GM12864 (cell line): ENCODE measurements at regions not wholly inside any gene's neighbourhood (a gene's known extent, or its start where the extent isn't known, plus 50 kb on each side); places are given as distances from the start of the nearest gene placed in this dataset.

ENCODE experiments used
- DNase-seq: peaks from one replicate; pipeline ENCODE4 v3.0.0-alpha.2; 2011; ENCODE audit warnings: low read depth
- H3K4me3 ChIP-seq: 2 replicates; pipeline ENCODE4 v1.5.1; 2011; ENCODE audit warnings: mild to moderate bottlenecking, low read depth, low read length, control low read depth
- TF ChIP-seq, protein P1 (sequence below): IDR thresholded peaks from 2 replicates; pipeline ENCODE4 v1.5.1; 2011; ENCODE audit warnings: low read depth, mild to moderate bottlenecking, moderate library complexity, low read length, control low read depth, inconsistent platforms; ENCODE audit errors: missing control alignments

DNA sequence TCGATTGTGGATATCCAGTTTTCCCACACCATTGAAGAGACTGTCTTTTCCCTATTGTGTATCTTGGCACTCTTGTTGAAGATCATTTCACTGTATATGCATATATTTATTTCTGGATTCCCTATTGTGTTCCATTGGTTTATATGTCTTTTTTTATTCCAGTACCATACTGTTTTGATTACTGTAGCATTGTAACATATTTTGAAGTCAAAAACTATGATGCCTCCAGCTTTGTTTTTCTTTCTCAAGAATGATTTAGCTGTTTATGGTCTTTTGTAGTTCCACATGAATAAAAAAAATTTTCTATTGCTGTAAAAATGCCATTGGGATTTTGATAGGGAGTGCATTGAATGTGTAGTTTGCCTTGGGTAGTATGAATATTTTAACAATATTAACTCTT lies 128.1 kb upstream of the SLC38A2 start:
- no peak for DNase-seq
- no peak overlapping the region for H3K4me3 ChIP-seq
- TF ChIP-seq, protein P1, sequence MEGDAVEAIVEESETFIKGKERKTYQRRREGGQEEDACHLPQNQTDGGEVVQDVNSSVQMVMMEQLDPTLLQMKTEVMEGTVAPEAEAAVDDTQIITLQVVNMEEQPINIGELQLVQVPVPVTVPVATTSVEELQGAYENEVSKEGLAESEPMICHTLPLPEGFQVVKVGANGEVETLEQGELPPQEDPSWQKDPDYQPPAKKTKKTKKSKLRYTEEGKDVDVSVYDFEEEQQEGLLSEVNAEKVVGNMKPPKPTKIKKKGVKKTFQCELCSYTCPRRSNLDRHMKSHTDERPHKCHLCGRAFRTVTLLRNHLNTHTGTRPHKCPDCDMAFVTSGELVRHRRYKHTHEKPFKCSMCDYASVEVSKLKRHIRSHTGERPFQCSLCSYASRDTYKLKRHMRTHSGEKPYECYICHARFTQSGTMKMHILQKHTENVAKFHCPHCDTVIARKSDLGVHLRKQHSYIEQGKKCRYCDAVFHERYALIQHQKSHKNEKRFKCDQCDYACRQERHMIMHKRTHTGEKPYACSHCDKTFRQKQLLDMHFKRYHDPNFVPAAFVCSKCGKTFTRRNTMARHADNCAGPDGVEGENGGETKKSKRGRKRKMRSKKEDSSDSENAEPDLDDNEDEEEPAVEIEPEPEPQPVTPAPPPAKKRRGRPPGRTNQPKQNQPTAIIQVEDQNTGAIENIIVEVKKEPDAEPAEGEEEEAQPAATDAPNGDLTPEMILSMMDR = no peak

DNA sequence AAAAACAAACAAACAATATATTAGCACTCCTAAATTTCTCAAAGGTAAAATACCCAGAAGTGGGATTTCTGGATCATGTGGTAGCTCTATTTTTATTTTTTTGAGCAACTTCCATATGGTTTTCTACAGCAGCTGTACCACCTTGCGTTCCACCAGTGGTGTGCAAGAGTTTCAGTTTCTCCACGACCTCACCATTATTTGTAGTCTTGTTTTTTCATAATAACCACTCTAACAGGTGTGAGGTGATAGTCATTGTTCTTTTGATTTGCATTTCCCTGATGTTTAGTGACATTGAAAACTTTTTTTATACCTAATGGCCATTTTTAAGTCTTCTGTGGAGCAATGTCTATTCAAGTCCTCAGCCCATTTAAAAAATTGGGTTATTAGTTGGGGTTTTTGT lies 127.3 kb upstream of the SLC38A2 start:
- DNase-seq = peak; percentile 59
- H3K4me3 ChIP-seq = no peak overlapping the region
- TF ChIP-seq, protein P1 = no peak

DNA sequence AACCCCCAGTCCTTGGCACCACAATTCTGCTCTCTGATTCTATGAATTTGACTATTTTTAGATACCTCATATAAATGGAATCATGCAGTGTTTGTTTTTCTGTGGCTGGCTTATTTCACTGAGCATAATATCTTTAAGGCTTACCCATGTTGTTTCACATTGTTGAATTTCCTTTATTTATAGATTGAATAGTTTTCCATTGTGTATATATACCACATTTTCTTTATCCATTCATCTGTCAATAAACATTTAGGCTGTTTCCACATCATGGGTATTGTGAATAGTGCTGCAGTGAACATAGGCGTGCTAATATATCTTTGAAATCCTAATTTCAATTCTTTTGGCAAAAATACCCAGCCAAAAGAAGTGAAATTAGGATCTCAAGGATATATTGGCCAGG lies 126.7 kb upstream of the SLC38A2 start:
- no peak for DNase-seq
- TF ChIP-seq, protein P1 = no peak
- no peak overlapping the region for H3K4me3 ChIP-seq

DNA sequence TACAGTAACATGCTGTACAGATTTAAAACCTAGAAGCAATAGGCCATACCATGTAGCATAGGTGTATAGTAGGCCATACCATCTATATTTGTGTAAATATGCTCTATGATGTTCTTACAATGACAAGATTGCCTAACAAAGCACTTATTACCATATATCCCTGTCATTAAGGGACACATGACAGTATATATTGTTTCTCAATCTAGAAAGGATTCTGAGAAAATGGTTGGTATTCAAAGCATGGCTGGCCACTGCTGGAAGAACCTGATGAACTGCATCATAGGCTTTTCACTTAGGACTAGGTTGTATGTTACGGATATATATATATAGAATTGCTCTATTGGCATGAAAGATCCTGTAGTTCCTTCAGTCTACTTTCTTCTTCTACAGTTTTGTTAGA lies 125.2 kb upstream of the SLC38A2 start:
- DNase-seq = no peak
- TF ChIP-seq, protein P1 = no peak
- H3K4me3 ChIP-seq = no peak overlapping the region

DNA sequence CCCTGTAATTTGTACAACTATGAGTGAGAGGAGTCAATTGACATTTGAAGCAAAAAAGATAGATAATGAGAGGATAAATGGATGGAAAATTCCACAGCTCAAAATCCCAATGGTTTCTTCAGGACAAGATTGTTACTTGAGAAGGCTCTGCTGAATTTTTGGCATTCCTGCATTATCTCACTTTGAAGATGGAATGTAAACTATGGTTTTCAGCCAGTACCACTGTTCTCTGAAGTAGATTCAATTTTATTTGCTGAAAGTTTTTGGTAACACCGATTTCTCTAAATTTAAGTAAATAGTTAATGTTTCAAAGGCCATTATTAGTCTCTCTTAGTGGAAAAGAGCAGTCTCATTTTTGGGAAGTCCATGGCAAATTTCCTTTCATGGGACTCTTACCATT lies 121.9 kb upstream of the SLC38A2 start:
- TF ChIP-seq, protein P1 = no peak
- DNase-seq = no peak
- no peak overlapping the region for H3K4me3 ChIP-seq

DNA sequence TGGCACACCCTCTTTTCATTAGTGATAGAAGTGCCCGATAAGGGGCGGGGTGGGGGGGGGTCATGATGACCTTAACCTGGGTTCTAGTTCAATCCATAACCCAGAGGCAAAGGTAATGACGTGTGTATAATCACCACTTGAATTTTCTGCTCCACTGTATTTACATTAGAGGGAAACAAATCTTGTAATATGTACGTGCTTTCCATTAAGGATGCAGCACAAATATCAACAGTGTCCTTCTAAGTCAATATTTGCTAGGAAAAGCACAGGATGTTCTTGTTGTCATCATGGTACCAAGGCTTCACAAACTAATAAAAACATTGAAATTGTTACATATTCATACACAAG lies 121.2 kb upstream of the SLC38A2 start:
- no peak overlapping the region for H3K4me3 ChIP-seq
- DNase-seq = no peak
- TF ChIP-seq, protein P1 = no peak

DNA sequence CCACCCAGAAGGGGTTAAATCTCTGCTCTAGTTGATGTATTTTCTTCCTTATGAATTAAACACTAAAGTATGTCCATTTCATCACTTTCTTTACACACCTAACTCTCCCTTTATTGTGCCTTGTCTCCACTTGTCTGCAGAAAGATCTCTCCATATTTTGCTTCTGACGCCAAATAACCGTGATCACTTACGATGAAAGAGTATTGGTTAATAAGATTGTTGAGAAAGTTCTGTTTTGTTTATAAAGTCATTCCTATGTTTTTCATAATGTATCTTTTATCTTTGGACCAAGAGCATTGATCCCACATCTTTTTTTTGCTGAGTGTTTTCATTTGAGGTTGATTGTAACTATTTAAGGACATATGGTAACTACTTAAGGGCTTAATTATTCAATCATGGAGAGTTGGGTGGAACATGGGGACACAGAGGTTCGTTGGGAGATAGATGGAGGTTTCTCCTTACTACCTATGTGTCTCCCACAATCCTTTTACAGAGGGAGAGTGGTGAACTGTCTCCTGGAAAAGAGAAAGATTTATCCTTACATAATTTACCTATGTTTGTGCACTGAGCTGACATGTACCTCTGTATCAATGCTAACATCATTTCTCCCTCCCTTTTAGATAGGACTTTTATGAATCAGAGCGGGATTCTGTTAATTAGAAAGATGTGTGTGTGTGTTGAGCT lies 120.7 kb upstream of the SLC38A2 start:
- no peak overlapping the region for H3K4me3 ChIP-seq
- no peak for DNase-seq
- TF ChIP-seq, protein P1 = no peak
